Adrenal gland (tissue), 9 donors: ENCODE measurements at regions not wholly inside any gene's neighbourhood (a gene's known extent, or its start where the extent isn't known, plus 50 kb on each side); places are given as distances from the start of the nearest gene placed in this dataset.

Experiments
- DNase-seq, 7 donors: peaks; one replicate each; pipeline ENCODE4 v3.0.0-alpha.2; 2019 to 2020
- H3K27ac ChIP-seq, 5 donors: fragments of 200-600 bp; sonication (generic) in 4 of 5; 1 replicate in 3 of 5; 2 replicates in 2 of 5; pipeline versions ENCODE4 v1.5.1 to v1.8.0; 2016 to 2020; ENCODE audit warnings: mild to moderate bottlenecking in 1 of 5
- H3K27me3 ChIP-seq: fragments of 200-600 bp; 2 replicates; pipeline ENCODE4 v1.8.0; 2021
- H3K36me3 ChIP-seq, 2 donors: fragments of 200-600 bp; replicated peaks in 1 of 2; 1 replicate in 1 of 2; 2 replicates in 1 of 2; pipeline versions ENCODE4 v1.5.1 to v1.8.0; 2018 to 2022
- H3K4me1 ChIP-seq, 2 donors: fragments of 200-600 bp; replicated peaks in 1 of 2; 1 replicate in 1 of 2; 2 replicates in 1 of 2; pipeline versions ENCODE4 v1.5.1 to v1.8.0; 2018 to 2021
- H3K4me3 ChIP-seq, 4 donors: fragments of 200-600 bp; sonication (generic) in 3 of 4; one replicate each; pipeline ENCODE4 v1.5.1; 2016 to 2018
- H3K9me3 ChIP-seq, 3 donors: fragments of 200-600 bp; sonication (generic) in 1 of 3; replicated peaks in 1 of 3; 1 replicate in 2 of 3; 2 replicates in 1 of 3; pipeline versions ENCODE4 v1.5.1 to v1.8.0; 2016 to 2021
- POLR2A ChIP-seq, 2 donors: fragments of 450-650 bp; IDR thresholded peaks; one replicate each; pipeline ENCODE4 v1.6.1; 2017; ENCODE audit warnings: antibody characterized with exemption in 2 of 2, mild to moderate bottlenecking in 2 of 2, moderate library complexity in 1 of 2
- WGBS, 4 donors: extraction: QIAGEN DNeasy Blood & Tissue Kit in 2 of 4; methylation state at CpG; one replicate each; pipeline versions ENCODE4 v1.1.5 to v1.1.7; 2013 to 2017; 5-methylcytosine and 5-hydroxymethylcytosine counted together
- intact Hi-C, 2 donors: fragments of 100-400 bp; cut with DNase I; formaldehyde crosslinking; loops; one replicate each; pipeline versions ENCODE4 v1.14.1 to v1.15.0; 2022 to 2023
- TF ChIP-seq, protein P1 (sequence below), 6 experiments: fragments of 450-650 bp in 4 of 6; fragments of 200-600 bp in 2 of 6; sonication (generic) in 1 of 6; IDR thresholded peaks; 1 replicate in 5 of 6; 2 replicates in 1 of 6; pipeline versions ENCODE4 v1.5.1 to v1.8.0; 2016 to 2021; ENCODE audit warnings: antibody characterized with exemption in 6 of 6, mild to moderate bottlenecking in 2 of 6, moderate library complexity in 1 of 6
- donor health status: healthy with polysubstance abuse.
- donor health status: Bipolar disorder and iron deficiency.
- donor health status: DM: yes; HTN: yes; CAD: no.
- donor health status: DM: no; HTN: no; CAD: no.
- donor health status: DM: no; HTN: no; CAD: no.

- Histone ChIP-seq H3K36me3 (no peaks in the 10 kb centered on the region), H3K4me1 (no peaks in the 10 kb centered on the region), H3K9me3 (peaks cover 0 to 5% (median 0%) of the 10 kb centered on the region in 3 donors), H3K27ac (no peak overlapping the region), H3K27me3 (no peaks in the 10 kb centered on the region), H3K4me3 (no peak overlapping the region)
- TF ChIP-seq POLR2A (IDR thresholded peaks at IDR 0.05): no peak
- TF ChIP-seq, protein P1, sequence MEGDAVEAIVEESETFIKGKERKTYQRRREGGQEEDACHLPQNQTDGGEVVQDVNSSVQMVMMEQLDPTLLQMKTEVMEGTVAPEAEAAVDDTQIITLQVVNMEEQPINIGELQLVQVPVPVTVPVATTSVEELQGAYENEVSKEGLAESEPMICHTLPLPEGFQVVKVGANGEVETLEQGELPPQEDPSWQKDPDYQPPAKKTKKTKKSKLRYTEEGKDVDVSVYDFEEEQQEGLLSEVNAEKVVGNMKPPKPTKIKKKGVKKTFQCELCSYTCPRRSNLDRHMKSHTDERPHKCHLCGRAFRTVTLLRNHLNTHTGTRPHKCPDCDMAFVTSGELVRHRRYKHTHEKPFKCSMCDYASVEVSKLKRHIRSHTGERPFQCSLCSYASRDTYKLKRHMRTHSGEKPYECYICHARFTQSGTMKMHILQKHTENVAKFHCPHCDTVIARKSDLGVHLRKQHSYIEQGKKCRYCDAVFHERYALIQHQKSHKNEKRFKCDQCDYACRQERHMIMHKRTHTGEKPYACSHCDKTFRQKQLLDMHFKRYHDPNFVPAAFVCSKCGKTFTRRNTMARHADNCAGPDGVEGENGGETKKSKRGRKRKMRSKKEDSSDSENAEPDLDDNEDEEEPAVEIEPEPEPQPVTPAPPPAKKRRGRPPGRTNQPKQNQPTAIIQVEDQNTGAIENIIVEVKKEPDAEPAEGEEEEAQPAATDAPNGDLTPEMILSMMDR (IDR thresholded peaks at IDR 0.05): no peak
- 91 to 93% (median 92%) methylated on average over 2 of the region's 2 CpGs for WGBS, 4 donors
- DNase-seq: no peak
- intact Hi-C loops: no loop called here
Measured at GRCh38 chr17:77509599-77509998, 368.8 kb downstream of the SEC14L1 start.

GRCh38 chr17:77510133-77510796 lies 369.5 kb downstream of the SEC14L1 start:
- Histone ChIP-seq H3K36me3 (no peaks in the 10 kb centered on the region), H3K4me1 (no peaks in the 10 kb centered on the region), H3K9me3 (peaks cover 0 to 5% (median 0%) of the 10 kb centered on the region in 3 donors), H3K27ac (no peak overlapping the region), H3K4me3 (no peak overlapping the region), H3K27me3 (no peaks in the 10 kb centered on the region)
- TF ChIP-seq POLR2A (IDR thresholded peaks at IDR 0.05): no peak
- TF ChIP-seq, protein P1 (IDR thresholded peaks at IDR 0.05): no peak
- WGBS, 4 donors: 67 to 87% (median 85%) methylated on average over 6 to 8 of the region's 8 CpGs
- no peak for DNase-seq
- intact Hi-C loops: no loop called here

GRCh38 chr17:77511514-77512061 lies 370.8 kb downstream of the SEC14L1 start:
- no peak for TF ChIP-seq POLR2A (IDR thresholded peaks at IDR 0.05)
- TF ChIP-seq, protein P1 (IDR thresholded peaks at IDR 0.05): no peak
- peaks cover 0 to 5% (median 0%) of the 10 kb centered on the region in 3 donors for H3K9me3 ChIP-seq
- H3K4me1 ChIP-seq: no peaks in the 10 kb centered on the region
- no peak for DNase-seq
- H3K27me3 ChIP-seq: no peaks in the 10 kb centered on the region
- H3K4me3 ChIP-seq: no peak overlapping the region
- H3K36me3 ChIP-seq: no peaks in the 10 kb centered on the region
- intact Hi-C loops: no loop called here
- 57 to 74% (median 68%) methylated on average over 1 of the region's 1 CpG for WGBS, 4 donors
- no peak overlapping the region for H3K27ac ChIP-seq

DNA sequence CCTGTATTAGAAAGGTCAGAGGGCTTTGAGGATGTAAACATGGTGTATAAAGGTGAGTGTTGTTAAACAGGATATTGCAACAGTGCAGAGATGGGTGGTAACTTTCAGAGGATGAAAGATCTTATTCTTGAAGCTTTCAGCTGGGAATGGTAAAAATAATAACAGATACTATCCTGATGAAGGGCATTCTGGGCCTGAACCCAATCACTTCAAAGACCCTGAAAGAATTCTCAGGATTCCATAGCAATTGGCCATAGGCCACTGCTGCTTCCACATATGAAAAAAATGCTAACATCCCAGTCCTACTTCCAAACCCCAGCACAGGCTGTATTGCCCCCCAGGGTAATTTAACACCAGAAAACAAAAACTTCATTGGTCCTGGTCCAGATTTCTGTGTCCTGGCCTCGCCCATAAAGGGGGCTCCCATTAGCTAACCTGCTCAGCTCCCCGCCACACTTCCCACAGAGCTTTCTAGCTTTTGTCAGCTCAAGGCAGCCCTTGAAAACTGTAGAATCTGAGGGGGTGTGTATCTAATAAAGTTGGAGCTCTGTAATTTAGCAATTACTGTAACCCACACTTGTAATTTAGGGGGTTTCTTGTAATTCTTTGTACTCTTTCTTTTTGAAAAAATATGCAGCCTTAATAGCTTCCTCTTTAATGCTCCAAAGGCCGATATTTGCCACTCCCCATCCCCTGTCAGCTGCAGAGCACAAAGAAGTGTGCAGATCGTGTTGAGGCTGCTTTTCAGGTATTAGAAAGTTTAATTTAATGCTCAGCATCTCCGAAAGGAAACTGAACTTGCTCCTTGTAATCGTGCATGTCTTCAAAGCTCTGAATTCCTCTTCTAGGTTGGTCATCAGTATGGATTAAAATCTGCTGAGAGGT lies 371.5 kb downstream of the SEC14L1 start:
- H3K27me3 ChIP-seq: no peaks in the 10 kb centered on the region
- H3K4me3 ChIP-seq: no peak overlapping the region
- H3K4me1 ChIP-seq: no peaks in the 10 kb centered on the region
- 74 to 82% (median 77%) methylated on average over 6 of the region's 6 CpGs for WGBS, 4 donors
- no peaks in the 10 kb centered on the region for H3K36me3 ChIP-seq
- H3K9me3 ChIP-seq: peaks cover 0 to 5% (median 0%) of the 10 kb centered on the region in 3 donors
- no peak overlapping the region for H3K27ac ChIP-seq
- DNase-seq: no peak
- TF ChIP-seq POLR2A (IDR thresholded peaks at IDR 0.05): no peak
- TF ChIP-seq, protein P1 (IDR thresholded peaks at IDR 0.05): no peak
- intact Hi-C loops: no loop called here
